ENCODE measurements at regions not wholly inside any gene's neighbourhood (a gene's known extent, or its start where the extent isn't known, plus 50 kb on each side); places are given as distances from the start of the nearest gene placed in this dataset.

GRCh38 chr13:22757530-22758120, 423.2 kb upstream of the SGCG start:
- TF ChIP-seq CTCF (IDR thresholded peaks at IDR 0.05) (peak; percentile 22; the same call in 1 of the 2 replicates), POLR2AphosphoS5 (IDR thresholded peaks at IDR 0.05; ENCODE audit: low read depth, low read length) (no peak), TCF7L2 (IDR thresholded peaks at IDR 0.05; ENCODE audit: low read depth, low read length) (no peak), REST (IDR thresholded peaks at IDR 0.05; ENCODE audit: insufficient read depth in 1 of 2, low read depth in 2 of 2, low read length in 1 of 2) (no peak), SIN3A (IDR thresholded peaks at IDR 0.05; ENCODE audit: borderline replicate concordance, insufficient read depth, low read depth, low read length) (no peak)
